ENCODE measurements at regions not wholly inside any gene's neighbourhood (a gene's known extent, or its start where the extent isn't known, plus 50 kb on each side); places are given as distances from the start of the nearest gene placed in this dataset.

GRCh38 chr1:234690872-234691271, 80.9 kb upstream of the IRF2BP2 start:
- TF ChIP-seq CTCF (IDR thresholded peaks at IDR 0.05) (no peak), EP300 (IDR thresholded peaks at IDR 0.05) (no peak), POLR2A (IDR thresholded peaks at IDR 0.05) (no peak), POLR2AphosphoS5 (IDR thresholded peaks at IDR 0.05) (no peak)
